ENCODE measurements at regions not wholly inside any gene's neighbourhood (a gene's known extent, or its start where the extent isn't known, plus 50 kb on each side); places are given as distances from the start of the nearest gene placed in this dataset.

DNA sequence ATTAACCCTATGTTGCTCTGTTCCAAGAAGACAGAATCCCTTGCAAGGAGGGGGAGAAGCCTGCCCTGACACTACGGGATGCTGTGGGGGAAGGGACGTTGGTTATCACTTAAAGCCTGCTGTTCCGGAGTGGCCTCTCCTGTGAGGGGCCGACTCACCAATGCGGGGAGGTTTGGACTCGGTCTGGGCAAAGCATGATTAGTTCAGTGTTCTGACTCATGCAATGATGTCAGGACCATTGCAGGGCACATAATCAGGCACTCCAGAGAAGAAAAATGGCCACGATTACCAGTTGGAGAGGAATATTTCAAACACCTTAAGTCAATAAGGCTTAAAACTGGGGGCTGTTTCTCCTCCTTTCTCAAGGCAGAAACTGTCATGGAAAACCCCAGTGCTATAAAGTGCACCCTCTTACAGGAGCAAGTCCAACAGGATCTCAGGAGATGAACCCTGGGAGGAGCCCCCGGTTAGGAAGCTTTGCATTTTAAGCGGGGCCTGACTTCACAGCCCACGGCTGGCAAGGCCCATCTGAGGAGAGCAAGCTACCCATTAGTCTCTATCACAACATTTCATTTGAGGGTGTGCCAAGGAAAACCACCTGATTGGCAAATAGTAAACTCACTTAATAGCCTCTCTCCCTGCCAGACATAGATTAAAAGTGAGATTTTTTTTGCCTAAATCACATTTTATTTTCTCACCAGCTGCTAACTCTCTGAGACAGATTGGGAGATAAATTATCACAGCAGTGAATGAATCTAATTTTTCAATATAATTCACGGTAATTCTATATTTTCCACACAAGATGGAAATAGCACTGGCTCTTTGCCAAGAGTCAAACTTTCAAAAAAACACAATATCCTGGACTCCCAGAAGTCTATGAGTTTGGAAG lies 202.5 kb downstream of the C1orf94 start:
- no peak overlapping the region for H3K9ac ChIP-seq (replicated peaks; ENCODE audit: extremely low read depth, insufficient read depth, low read length)
- no peaks in the 10 kb centered on the region for H3K79me2 ChIP-seq (ENCODE audit: control insufficient read depth, insufficient read depth, low read length)
- H3K27me3 ChIP-seq (ENCODE audit: control insufficient read depth in 2 of 2, insufficient read depth in 2 of 2, low read length in 2 of 2), result no peaks in the 10 kb centered on the region
- intact Hi-C loops (cut with micrococcal nuclease), result no loop called here
- dilution Hi-C loops (cut with MboI; ENCODE audit: extremely low pct_ligation_motif_present, low sequenced_read_pairs), result no loop called here
- no peak for DNase-seq (ENCODE audit: low read depth, low spot score)
- H3K36me3 ChIP-seq (ENCODE audit: control insufficient read depth in 2 of 2, extremely low read depth in 1 of 2, insufficient read depth in 2 of 2, low read length in 2 of 2), result no peaks in the 10 kb centered on the region
- TF ChIP-seq EZH2 (IDR thresholded peaks at IDR 0.05; ENCODE audit: borderline replicate concordance, low read depth, low read length, severe bottlenecking) (no peak), MYC (IDR thresholded peaks at IDR 0.05; ENCODE audit: low read depth, low read length) (no peak), POLR2A (IDR thresholded peaks at IDR 0.05; ENCODE audit: low read depth, low read length) (no peak), GATA2 (IDR thresholded peaks at IDR 0.05; ENCODE audit: insufficient read depth, insufficient read length, low read depth, low read length) (no peak), FOS (IDR thresholded peaks at IDR 0.05; ENCODE audit: borderline replicate concordance, insufficient read depth, low read length) (no peak), POLR2AphosphoS5 (IDR thresholded peaks at IDR 0.05; ENCODE audit: insufficient read depth, low read depth, low read length) (no peak), JUN (IDR thresholded peaks at IDR 0.05; ENCODE audit: borderline replicate concordance, insufficient read depth, insufficient read length, low read depth) (no peak)
- TF ChIP-seq, protein P1, sequence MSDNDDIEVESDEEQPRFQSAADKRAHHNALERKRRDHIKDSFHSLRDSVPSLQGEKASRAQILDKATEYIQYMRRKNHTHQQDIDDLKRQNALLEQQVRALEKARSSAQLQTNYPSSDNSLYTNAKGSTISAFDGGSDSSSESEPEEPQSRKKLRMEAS (IDR thresholded peaks at IDR 0.05; ENCODE audit: insufficient read depth, insufficient read length), result no peak
- TF ChIP-seq, protein P2, sequence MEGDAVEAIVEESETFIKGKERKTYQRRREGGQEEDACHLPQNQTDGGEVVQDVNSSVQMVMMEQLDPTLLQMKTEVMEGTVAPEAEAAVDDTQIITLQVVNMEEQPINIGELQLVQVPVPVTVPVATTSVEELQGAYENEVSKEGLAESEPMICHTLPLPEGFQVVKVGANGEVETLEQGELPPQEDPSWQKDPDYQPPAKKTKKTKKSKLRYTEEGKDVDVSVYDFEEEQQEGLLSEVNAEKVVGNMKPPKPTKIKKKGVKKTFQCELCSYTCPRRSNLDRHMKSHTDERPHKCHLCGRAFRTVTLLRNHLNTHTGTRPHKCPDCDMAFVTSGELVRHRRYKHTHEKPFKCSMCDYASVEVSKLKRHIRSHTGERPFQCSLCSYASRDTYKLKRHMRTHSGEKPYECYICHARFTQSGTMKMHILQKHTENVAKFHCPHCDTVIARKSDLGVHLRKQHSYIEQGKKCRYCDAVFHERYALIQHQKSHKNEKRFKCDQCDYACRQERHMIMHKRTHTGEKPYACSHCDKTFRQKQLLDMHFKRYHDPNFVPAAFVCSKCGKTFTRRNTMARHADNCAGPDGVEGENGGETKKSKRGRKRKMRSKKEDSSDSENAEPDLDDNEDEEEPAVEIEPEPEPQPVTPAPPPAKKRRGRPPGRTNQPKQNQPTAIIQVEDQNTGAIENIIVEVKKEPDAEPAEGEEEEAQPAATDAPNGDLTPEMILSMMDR (IDR thresholded peaks at IDR 0.05; ENCODE audit: extremely low read depth in 1 of 2, insufficient read depth in 1 of 2, low read depth in 1 of 2, low read length in 2 of 2), result no peak
- BruUV-seq (replicated peaks), result no TSS peak
- no peaks in the 10 kb centered on the region for H4K20me1 ChIP-seq (replicated peaks; ENCODE audit: control insufficient read depth, extremely low read depth, insufficient read depth, low read length)
- H2AFZ ChIP-seq (ENCODE audit: low read depth, low read length), result no peak overlapping the region
- no peaks in the 10 kb centered on the region for H3K4me1 ChIP-seq (ENCODE audit: control insufficient read depth, extremely low read depth, insufficient read depth, low read length)
- ChIA-PET POLR2A (no interaction called here), CTCF (no interaction called here)
- no peaks in the 10 kb centered on the region for H3K9me3 ChIP-seq (replicated peaks; ENCODE audit: control insufficient read depth, insufficient read depth, low read length)
- H3K27ac ChIP-seq (ENCODE audit: insufficient read depth, low read depth, low read length), result no peak overlapping the region
- no peak for FAIRE-seq
- no peaks in the 10 kb centered on the region for H3K9me1 ChIP-seq (replicated peaks; ENCODE audit: control insufficient read depth, extremely low read depth, insufficient read depth, low read length)
- H3K4me2 ChIP-seq (ENCODE audit: insufficient read depth, low read length), result no peak overlapping the region
- H3K4me3 ChIP-seq (replicated peaks in 1 of 3; ENCODE audit: insufficient read depth in 1 of 3, low read depth in 1 of 3, low read length in 3 of 3), result no peak overlapping the region

Measured in endothelial cell of umbilical vein (primary cell).